GM21360 (cell line): ENCODE measurements at regions not wholly inside any gene's neighbourhood (a gene's known extent, or its start where the extent isn't known, plus 50 kb on each side); places are given as distances from the start of the nearest gene placed in this dataset.

Source experiments
- ATAC-seq: cut with Tn5 transposase; IDR thresholded peaks from one replicate; pipeline ENCODE4 v1.9.1; 2021; ENCODE audit warnings: mild to moderate bottlenecking, moderate library complexity; ENCODE audit not compliant: unreplicated experiment

DNA sequence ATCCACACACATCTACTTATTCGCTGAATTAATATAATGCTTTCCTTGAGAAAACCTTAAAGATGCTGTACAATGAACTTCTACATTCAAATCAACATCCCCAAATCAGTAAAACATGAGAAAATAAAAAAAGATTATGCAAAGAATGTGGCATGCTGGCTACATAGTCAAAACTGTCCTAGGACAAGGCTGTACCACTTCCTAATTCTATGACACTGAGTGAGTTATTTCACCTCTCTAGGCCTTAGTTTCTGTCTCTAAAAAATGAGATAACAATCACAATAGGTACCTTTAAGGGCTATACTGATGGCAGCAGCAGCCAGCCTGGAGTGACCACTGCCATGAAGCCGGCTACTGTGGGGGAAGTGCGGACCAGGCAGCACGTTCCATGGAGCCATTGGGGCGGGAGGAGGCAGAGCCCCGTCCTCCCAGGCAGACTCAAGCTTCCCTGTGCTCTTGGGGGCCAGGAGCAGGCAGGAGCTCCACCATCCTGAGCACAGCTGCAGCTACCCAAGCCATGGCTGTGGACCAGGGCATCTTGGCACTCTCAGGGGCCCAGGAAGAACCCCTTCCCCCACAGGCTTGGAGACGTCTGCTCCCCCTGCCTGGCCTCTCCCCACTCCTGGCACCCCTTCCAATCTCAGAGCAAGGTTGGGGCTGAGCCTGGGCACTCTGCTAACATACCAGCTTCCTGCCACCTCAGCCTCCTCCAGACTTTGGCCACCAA lies 110.2 kb downstream of the ELAPOR2 start:
- ATAC-seq = peak; percentile 92

DNA sequence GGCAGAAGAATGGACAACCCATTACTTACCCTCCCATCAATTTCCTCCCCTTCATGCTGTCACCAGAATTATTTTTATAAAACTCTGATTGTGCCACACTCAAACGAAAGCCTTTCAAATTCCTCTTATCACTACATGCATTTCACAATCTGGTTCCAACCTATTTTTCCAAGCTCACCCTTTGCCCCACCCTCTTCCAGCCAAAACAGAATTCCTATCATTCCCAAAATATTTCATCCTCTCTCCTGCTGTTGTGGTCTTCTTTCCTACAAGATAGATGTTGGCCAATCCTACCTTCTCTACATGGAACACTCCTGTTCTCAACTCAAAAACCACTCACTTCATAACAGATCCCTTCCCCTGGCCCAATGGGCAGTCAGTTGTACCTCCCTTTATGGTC lies 111.5 kb downstream of the ELAPOR2 start:
- ATAC-seq = no peak

DNA sequence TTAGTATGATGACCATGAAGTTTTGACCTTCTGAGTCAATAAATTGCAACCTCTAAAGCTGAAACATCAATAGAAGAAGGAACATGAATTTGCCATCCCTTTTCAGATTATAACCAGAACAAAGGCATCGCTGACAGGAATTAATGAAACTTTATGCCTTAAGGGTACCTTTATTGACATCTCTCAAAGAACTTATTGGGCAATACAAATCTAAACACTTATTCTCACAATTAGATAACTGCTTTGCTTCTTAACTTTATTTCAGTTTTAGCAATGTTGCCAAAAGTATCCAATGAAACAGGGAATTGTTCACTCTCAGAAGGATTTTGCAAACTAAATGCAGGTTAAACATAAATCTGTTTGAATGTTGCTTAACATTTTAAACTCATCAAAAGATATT lies 116.0 kb downstream of the ELAPOR2 start:
- no peak for ATAC-seq

DNA sequence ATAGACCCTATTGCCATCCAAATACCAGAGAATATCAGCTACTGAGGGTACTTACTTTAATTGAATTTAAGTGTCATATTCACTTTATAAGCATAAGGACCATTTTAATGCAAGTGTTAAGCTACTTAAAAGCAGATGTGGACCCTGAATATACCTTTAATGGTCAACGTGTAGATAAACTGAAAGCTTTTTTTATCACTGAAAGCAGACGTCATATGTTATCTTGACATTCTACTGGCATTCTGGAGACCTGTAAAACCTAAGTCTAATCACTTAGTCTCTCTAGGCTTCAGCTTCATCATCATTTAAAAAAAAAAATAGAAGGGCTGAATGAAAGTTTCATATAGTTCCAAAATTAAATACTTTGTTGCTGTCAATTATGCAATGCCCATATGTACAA lies 116.5 kb downstream of the ELAPOR2 start:
- ATAC-seq = no peak

DNA sequence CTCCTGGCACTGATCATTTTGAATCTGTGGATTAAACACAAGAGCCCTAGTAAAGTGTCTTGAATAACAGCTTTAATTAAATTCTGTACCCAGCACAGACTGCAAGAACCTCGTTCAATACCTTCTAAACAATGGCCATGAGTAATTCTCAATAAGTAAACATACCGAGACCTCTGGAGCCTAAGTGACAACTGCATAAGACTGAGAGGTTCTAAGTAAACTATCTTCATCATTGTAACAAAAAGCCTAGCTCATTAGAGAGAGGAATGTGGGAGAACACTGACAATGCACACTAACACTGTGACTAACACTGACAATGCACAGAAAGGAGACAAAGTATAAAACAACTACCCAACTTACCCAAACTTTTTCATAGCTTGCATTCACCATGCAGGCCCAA lies 117.4 kb downstream of the ELAPOR2 start:
- no peak for ATAC-seq

DNA sequence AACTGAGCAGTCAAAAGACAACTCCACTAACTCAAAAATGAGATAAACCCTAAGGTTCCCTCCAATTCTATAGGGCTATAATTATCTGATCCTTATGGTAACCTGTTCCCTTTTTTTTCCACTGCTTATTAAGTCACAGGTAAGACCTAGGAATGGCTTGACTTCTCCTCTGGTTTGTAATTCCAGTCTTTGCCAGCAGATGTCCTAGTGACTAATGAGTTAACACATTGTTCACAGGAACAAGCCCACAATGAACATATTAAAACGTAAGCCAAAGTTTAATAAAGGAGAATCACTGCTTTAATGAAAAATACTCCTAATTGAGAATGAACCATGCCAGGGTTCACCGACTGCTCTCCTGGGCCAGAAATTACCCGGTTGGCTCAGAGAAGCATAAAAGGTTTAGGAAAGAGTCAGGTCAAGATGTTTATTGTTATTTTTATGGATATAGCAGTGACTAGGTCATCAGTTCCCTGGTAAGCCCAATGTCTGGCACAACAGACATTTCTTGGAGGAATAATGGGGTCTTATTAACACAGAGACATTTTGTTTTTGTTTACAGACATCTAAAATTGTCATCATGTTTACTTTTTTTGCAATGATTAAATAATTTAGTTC lies 120.1 kb downstream of the ELAPOR2 start:
- peak; percentile 63 for ATAC-seq

DNA sequence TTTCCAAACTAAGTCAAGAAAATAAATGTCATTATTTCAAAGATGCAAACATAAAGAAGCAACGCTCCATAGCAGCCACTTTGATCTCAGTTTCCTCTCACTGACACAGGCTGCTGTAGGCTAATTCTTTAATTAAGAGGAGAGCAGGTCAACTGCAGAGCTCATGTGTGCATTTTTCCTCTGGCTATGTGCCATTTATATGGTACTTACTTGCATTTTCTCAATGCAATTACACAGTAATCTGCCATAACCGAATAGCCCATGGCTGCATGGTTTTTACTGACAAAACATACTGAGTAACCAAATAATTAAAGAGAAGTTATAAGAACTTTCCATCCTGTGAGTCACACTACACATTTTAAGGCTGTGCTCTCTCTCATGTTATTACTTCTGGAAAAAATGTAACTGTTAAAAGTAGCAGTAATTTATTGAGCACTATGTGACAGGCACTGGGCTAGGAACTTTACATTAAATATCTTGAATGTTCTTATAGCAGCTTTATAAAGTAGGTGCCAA lies 122.0 kb downstream of the ELAPOR2 start:
- no peak for ATAC-seq

DNA sequence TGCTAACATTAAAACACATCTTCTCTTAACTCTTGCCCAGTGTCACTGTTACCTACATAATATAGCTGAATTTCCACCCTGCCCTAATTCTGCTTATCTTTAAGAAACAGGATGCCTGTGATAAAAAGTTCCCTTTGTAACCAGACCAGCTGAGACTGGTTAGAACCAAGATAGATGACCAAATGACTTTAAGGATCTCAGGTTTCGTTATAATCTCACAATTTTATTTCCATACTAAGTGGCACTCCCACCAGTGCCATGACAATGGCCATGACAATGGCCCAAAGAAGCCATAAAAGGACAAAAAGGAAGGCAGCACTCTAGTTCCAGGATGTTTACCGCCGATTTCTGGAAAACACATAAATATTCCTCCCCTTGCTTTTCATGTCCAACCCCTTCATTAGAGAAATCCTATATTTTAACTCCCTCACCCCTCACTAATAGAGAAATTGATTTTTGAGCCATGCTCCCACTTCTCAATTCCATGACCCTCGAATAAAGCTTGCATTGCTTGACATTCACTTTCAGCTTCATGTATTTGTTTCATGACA lies 126.1 kb downstream of the ELAPOR2 start:
- ATAC-seq = no peak

DNA sequence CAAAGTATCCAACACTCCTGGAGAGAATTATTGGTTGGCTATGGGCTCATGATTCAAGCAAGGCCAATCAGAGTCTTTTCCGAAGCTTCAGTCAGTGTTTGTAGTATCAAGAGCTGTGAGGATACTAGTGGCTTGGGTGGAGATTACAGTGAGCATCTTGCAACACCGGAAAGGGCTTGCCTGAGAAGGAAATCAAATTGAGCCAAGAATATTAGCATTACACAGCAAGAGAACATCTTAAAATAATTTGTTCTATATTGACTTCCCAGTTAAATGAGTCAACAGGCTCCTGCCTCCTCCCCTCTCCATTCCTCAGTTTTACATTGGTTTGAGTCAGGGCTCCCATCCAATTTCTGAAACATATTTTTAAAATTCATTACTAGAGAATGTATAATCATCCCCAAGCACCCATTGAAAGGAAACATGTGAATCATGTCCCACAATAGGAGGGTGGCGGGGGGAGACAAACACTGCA lies 127.4 kb downstream of the ELAPOR2 start:
- no peak for ATAC-seq

DNA sequence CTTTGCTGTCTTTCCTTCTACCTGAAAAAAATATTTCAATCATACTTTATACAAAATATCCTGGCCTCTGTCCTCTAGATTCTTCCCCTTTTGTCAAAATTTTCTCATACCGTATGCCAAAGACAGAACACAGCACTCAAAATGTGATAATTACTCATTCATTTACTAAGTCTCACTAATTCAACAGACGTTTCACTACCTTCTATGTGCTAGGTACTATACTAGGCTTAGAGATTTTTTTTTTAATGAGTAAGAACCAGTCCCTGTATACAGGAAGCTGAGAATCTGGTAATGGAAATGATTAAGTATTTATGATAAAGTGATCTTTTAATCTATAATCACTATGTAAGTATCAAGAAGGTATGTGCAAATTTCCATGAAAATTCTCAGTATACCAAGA lies 128.0 kb downstream of the ELAPOR2 start:
- ATAC-seq = no peak

DNA sequence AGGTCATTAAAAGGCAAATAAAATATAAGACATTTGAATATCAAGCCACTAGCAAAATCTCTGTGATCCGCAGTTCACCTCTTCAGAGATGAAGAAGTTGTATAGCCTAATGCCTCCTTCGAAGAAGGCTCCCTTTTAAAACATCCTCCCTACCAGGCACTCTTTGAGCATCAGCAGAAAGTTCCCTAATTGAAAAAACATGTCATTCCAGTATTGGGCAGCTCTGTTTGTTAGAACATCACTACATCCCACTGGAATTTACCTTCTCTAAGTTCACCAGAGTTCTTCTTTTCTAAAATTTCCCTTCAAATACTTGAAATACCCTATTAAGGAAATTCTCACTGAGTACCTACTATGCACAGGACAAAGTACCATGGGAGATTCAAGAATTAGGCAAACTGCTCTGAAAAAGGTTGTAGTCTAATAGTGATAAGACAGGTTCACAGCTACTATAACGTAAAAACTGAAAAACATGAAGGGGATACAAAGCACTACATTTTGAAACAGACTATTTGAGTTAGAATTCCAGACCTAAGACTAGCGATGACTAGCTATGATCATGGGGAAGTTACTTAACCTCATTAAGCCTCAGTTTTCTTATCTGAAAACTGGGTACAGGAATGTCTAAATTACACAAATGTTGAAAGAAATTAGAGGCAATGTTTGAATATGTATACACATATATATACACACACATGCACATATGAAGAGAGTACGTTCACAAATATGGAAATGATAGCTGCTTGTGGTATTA lies 128.7 kb downstream of the ELAPOR2 start:
- no peak for ATAC-seq

DNA sequence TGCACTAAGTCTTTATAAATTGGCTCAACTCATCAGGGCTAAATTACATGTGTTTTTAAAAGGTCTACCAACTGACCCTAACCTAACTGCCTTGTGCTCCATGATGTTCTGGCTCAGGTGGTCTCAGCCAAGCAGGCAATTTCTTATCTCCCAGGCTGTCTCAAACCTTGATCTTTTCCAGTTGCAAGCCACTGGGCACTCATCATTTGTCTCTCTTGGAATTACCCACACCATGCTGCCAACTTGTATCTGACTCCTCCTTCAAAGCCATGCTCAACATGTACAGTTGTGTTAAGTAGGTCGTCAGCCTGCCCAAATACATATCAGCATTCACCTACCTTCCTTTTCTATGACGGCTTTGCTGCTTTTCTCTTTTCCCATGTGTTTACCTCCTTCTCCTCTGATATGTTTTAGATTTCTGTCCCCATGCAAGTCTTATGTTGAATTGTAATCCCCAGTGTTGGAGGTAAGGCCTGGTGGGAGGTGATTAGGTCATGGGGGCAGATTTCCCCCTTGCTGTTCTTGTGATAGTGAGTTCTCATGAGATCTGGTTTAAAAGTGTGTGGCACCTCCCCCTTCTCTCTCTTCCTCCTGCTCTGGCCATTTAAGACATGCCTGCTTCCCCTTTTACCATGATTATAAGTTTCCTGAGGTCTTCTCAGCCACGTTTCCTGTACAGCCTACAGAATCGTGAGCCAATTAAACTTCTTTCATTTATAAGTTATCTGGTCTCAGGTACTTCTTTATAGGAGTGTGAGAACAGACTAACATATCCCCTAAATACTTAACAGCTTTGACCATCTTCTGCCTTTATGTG lies 130.0 kb downstream of the ELAPOR2 start:
- peak; percentile 58 for ATAC-seq

DNA sequence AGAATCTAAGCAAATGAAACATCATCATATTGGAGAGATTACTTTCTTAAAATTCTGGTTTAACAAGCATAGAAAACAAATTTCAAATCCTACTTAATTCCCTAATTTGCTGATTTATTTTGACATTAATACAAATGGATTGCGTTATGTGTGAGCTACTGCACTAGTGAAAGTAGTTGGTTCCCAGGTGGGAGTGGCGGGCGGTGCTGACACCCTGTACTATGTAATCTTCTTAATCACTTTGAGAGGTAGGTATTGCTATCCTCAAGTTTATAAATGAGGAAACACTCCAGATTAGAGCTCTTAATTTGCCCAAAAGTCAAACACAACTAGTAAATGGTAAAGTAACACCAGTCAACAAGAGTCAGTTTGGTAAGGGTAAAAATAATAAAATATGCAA lies 131.1 kb downstream of the ELAPOR2 start:
- no peak for ATAC-seq

DNA sequence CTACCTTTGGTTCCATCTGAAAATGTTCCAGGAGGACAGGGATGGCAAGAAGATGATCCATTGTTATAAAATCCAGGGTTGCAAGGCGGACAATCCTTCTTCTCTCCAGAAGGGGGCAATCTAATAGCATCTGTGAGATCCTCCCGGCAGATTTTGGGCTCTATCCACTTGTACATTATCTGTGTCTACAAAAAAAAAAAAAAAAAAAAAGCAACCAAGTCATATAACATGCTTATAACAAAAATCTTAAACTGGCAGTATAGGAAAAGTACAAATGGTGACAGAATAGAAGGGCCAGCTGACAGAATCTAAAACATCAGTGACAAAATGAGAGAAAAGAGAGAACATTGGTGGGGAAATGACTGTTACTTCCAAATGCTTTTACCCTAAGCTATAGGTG lies 132.7 kb downstream of the ELAPOR2 start:
- peak; percentile 49 for ATAC-seq

DNA sequence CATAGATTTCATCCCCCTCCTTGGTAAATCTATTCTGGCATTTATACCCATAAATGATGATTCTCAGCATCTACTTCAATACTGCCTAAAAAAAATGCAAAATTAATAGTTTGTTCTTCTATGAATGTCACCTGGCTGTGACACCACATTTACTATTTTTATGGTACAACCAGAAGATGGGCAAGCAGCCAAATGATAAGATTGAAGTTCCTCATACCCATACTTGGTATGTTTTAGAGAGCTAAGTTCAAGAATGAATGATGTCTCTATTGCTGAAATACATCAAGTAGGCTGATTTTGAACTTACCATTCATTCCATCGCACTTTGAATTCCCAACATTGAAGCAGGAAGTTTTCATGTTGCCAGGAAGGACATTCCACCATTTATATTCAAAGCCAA lies 134.2 kb downstream of the ELAPOR2 start:
- ATAC-seq = no peak

DNA sequence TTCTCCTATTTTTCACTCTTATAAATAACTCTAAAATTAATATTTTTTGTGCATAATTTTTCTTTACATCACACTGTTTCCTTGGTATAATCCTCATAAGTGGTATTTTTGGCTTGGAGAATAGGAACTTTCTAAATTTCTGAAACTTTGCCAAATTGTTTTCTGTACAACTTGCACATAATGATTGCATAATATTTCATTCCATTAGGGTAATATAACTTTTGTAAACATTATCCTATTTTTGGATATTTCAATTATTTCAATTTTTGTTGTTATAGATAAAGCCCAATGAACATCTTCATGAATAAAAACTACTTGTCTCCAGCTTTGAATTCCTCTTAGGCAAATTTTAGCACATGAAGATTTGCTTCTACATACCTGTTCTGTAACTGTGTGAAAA lies 135.9 kb downstream of the ELAPOR2 start:
- no peak for ATAC-seq

DNA sequence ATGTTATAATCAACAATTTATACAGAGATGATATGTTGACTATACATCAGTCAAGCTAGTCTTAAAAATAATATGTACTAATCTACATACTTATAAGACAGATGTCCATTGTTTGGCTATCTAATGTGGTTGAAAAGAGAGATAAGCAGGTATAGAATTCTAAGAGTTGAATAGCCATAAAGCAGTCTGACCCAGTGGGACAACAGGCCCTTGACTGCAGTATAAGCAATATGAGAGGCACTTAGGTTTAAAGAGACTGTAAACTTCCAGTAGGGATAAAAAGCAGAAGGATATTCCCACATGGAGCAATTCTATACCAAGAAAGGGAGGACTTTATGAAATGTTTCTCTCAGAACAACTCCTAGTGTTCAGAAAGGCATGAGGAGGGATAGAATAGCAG lies 139.3 kb downstream of the ELAPOR2 start:
- no peak for ATAC-seq

DNA sequence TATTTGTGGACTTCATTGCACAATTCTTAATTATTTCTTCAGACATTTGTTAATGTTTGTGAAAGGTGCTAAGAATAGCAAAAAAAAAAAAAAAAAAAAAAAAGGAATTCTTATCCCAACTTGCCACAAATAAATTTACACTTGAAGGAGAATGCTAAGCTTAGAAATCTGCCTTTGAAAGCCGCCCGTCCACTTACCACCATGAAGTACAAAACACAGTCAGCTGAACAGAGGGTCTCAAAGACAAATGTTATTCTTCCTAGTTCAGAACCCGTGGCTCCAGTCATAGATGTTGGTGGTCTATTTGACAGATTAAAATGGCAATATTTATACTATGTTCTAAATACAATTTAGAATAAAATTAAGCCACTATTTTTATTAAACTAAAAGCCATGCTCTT lies 141.2 kb downstream of the ELAPOR2 start:
- no peak for ATAC-seq

DNA sequence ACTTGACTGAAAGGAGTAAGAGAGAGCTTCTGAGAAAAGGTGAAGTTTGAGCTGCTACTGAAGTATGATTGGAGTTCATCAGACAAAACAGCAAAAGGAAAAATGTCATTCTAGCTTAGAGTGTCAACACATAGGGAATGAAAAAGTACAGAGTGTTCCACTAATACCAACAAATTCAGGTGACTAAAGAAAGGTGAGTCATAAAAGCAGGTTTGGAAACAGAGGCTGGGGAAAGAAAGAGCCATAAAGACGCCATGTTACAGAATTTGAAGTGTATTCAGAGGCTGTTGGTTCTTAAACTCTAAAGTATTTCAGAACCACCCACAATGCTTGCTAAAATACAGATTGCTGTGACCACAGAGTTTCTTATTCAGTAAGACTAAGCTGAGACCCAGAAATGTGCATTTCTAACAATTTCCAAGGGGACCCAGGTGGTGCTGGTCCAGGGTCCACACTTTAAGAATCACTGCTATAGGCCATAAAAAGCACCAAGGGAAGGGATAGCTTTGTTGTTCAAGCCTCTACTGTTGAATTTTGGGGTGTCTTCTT lies 143.1 kb downstream of the ELAPOR2 start:
- no peak for ATAC-seq

DNA sequence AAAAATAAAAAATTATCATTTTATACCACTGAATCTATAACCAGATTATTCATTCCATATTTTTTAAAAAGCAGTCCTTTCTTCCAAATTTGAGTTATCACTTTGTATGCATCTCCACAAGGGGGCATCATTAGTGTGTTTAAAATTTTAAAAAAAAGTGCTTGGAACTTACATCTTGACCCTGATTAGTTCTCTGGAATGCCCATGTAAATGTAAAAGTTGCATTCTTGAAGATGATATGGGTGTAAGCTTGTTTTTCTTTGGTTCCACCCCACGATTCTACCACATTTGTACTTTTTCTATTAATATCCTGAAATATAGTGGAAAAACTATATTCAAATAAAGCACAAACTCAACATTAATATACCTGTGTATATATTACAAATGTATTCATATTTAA lies 144.9 kb downstream of the ELAPOR2 start:
- no peak for ATAC-seq
